K562 (cell line): ENCODE measurements at regions not wholly inside any gene's neighbourhood (a gene's known extent, or its start where the extent isn't known, plus 50 kb on each side); places are given as distances from the start of the nearest gene placed in this dataset.

Experiments
- ARID3A ChIP-seq: IDR thresholded peaks from 2 replicates; pipeline ENCODE4 v1.6.1; 2012; ENCODE audit warnings: low read depth, low read length, improper control_type of control experiment, borderline replicate concordance
- CHD4 ChIP-seq: fragments of 200-600 bp; sonication (generic); IDR thresholded peaks from 3 replicates; pipeline ENCODE4 v1.6.1; 2012; ENCODE audit warnings: low read depth, mild to moderate bottlenecking, mixed read lengths, low read length, inconsistent platforms; ENCODE audit not compliant: insufficient read depth, insufficient replicate concordance, poor library complexity, severe bottlenecking
- E2F6 ChIP-seq, 2 experiments: IDR thresholded peaks; 2 replicates each; pipeline ENCODE4 v1.6.1; 2011; ENCODE audit warnings: borderline replicate concordance in 1 of 2, control low read depth in 1 of 2, low read depth in 1 of 2, low read length in 1 of 2, mild to moderate bottlenecking in 1 of 2, mixed read lengths in 1 of 2, moderate library complexity in 1 of 2; ENCODE audit not compliant: insufficient read depth in 1 of 2, insufficient read length in 1 of 2, poor library complexity in 1 of 2, severe bottlenecking in 1 of 2; ENCODE audit errors: extremely low read depth in 1 of 2
- EP400 ChIP-seq: fragments of 450-650 bp; IDR thresholded peaks from 2 replicates; pipeline ENCODE4 v1.6.1; 2017; ENCODE audit warnings: antibody characterized with exemption, mild to moderate bottlenecking, moderate library complexity
- ESRRA ChIP-seq: fragments of 450-650 bp; IDR thresholded peaks from 2 replicates; pipeline ENCODE4 v1.6.1; 2014; ENCODE audit warnings: low read depth, mild to moderate bottlenecking, moderate library complexity, borderline replicate concordance
- FOXM1 ChIP-seq, 2 experiments: fragments of 450-650 bp in 1 of 2; sonication (generic) in 1 of 2; formaldehyde crosslinking in 1 of 2; IDR thresholded peaks; 2 replicates each; pipeline versions ENCODE4 v1.6.1 to v1.9.0; 2017 to 2022; ENCODE audit warnings: low read depth in 2 of 2, mild to moderate bottlenecking in 2 of 2, missing genetic modification reagents in 1 of 2, moderate library complexity in 1 of 2
- HCFC1 ChIP-seq: IDR thresholded peaks from 2 replicates; pipeline ENCODE4 v1.6.1; 2012; ENCODE audit warnings: low read depth, low read length, improper control_type of control experiment
- KDM1A ChIP-seq, 2 experiments: fragments of 450-650 bp; IDR thresholded peaks; 2 replicates each; pipeline ENCODE4 v1.6.1; 2016; ENCODE audit warnings: mild to moderate bottlenecking in 2 of 2
- KDM5B ChIP-seq: fragments of 200-600 bp; sonication (generic); IDR thresholded peaks from 2 replicates; pipeline ENCODE4 v1.6.1; 2012; ENCODE audit warnings: low read depth, mild to moderate bottlenecking, moderate library complexity, low read length, control low read depth, inconsistent platforms; ENCODE audit not compliant: insufficient replicate concordance
- MNT ChIP-seq, 2 experiments: fragments of 450-650 bp; conservative IDR thresholded peaks; 2 replicates each; pipeline ENCODE4 v1.6.1; 2017; ENCODE audit warnings: mild to moderate bottlenecking in 2 of 2, moderate library complexity in 2 of 2
- MTA1 ChIP-seq: fragments of 450-650 bp; IDR thresholded peaks from 2 replicates; pipeline ENCODE4 v1.6.1; 2017; ENCODE audit warnings: borderline replicate concordance
- MYNN ChIP-seq, 2 experiments: sonication (generic); formaldehyde crosslinking in 1 of 2; IDR thresholded peaks; 2 replicates each; pipeline versions ENCODE4 v1.5.0 to v1.6.1; 2016 to 2020; ENCODE audit warnings: antibody characterized with exemption in 1 of 2, missing genetic modification reagents in 1 of 2
- NCOA4 ChIP-seq: fragments of 450-650 bp; IDR thresholded peaks from 2 replicates; pipeline ENCODE4 v1.6.1; 2018; ENCODE audit warnings: mild to moderate bottlenecking; ENCODE audit not compliant: partially characterized antibody
- RUNX1 ChIP-seq: sonication (generic); IDR thresholded peaks from 2 replicates; pipeline ENCODE4 v1.6.1; 2016; ENCODE audit warnings: antibody characterized with exemption, low read depth
- SAP30 ChIP-seq: fragments of 200-600 bp; sonication (generic); IDR thresholded peaks from 2 replicates; pipeline ENCODE4 v1.6.1; 2012; ENCODE audit warnings: borderline replicate concordance, low read depth, mild to moderate bottlenecking, moderate library complexity, low read length, control low read depth, inconsistent platforms; ENCODE audit not compliant: insufficient read depth, poor library complexity, severe bottlenecking
- TAF9B ChIP-seq: fragments of 450-650 bp; IDR thresholded peaks from 2 replicates; pipeline ENCODE4 v1.6.1; 2018; ENCODE audit warnings: mild to moderate bottlenecking; ENCODE audit not compliant: partially characterized antibody
- XRCC3 ChIP-seq: fragments of 450-650 bp; IDR thresholded peaks from 2 replicates; pipeline ENCODE4 v1.6.1; 2017; ENCODE audit warnings: mild to moderate bottlenecking, moderate library complexity
- ZBED1 ChIP-seq: IDR thresholded peaks from 2 replicates; pipeline ENCODE4 v1.6.1; 2014
- ZNF263 ChIP-seq: sonication (generic); formaldehyde crosslinking; IDR thresholded peaks from 2 replicates; pipeline ENCODE4 v1.8.0; 2022; ENCODE audit warnings: mild to moderate bottlenecking, missing genetic modification reagents, borderline replicate concordance
- TF ChIP-seq, protein P1 (sequence below): sonication (generic); formaldehyde crosslinking; IDR thresholded peaks from 2 replicates; pipeline ENCODE4 v1.4.0; 2020; ENCODE audit warnings: mild to moderate bottlenecking, missing genetic modification reagents

GRCh38 chr13:99053636-99054233, 75.9 kb upstream of the DOCK9 start (continued):
- TF ChIP-seq ARID3A (0 out of 2 replicates have a peak, but pooled peaks have one; percentile 39), SAP30 (no peak), KDM5B (no peak), MTA1 (peak; percentile 69), FOXM1 (IDR thresholded peaks at IDR 0.05; ENCODE audit: low read depth) (peak; percentile 88), FOXM1 (CRISPR knock-in tag; IDR thresholded peaks at IDR 0.05; ENCODE audit: low read depth) (no peak), KDM1A (IDR thresholded peaks at IDR 0.05) (peak; percentile 90 to 94), EP400 (0 out of 2 replicates have a peak, but pooled peaks have one; percentile 38), ZBED1 (peak; percentile 61; the same call in 1 of the 2 replicates), MYNN (IDR thresholded peaks at IDR 0.05) (peak; percentile 74), MYNN (CRISPR knock-in tag; IDR thresholded peaks at IDR 0.05) (no peak), ESRRA (peak; percentile 84; the same call in 1 of the 2 replicates), MNT (conservative IDR thresholded peaks at IDR 0.05) (peak in 1 of 2 experiments; percentile 61; a peak in 2 of 4 replicates), RUNX1 (peak; percentile 95), XRCC3 (no peak), CHD4 (no peak), ZNF263 (CRISPR knock-in tag) (no peak), HCFC1 (no peak), E2F6 (IDR thresholded peaks at IDR 0.05; ENCODE audit: borderline replicate concordance in 1 of 2, extremely low read depth in 1 of 2, insufficient read depth in 1 of 2, insufficient read length in 1 of 2, low read depth in 1 of 2, low read length in 1 of 2, poor library complexity in 1 of 2, severe bottlenecking in 1 of 2) (no peak), NCOA4 (no peak), TAF9B (no peak)
- TF ChIP-seq, protein P1, sequence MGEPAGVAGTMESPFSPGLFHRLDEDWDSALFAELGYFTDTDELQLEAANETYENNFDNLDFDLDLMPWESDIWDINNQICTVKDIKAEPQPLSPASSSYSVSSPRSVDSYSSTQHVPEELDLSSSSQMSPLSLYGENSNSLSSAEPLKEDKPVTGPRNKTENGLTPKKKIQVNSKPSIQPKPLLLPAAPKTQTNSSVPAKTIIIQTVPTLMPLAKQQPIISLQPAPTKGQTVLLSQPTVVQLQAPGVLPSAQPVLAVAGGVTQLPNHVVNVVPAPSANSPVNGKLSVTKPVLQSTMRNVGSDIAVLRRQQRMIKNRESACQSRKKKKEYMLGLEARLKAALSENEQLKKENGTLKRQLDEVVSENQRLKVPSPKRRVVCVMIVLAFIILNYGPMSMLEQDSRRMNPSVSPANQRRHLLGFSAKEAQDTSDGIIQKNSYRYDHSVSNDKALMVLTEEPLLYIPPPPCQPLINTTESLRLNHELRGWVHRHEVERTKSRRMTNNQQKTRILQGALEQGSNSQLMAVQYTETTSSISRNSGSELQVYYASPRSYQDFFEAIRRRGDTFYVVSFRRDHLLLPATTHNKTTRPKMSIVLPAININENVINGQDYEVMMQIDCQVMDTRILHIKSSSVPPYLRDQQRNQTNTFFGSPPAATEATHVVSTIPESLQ (CRISPR knock-in tag): no peak
